ENCODE measurements at regions not wholly inside any gene's neighbourhood (a gene's known extent, or its start where the extent isn't known, plus 50 kb on each side); places are given as distances from the start of the nearest gene placed in this dataset.
"Not testable (repeated sequence)": the region's sequence is repeated elsewhere in the genome, so short reads cannot be mapped to it uniquely, and the experiment has no call there.

DNA sequence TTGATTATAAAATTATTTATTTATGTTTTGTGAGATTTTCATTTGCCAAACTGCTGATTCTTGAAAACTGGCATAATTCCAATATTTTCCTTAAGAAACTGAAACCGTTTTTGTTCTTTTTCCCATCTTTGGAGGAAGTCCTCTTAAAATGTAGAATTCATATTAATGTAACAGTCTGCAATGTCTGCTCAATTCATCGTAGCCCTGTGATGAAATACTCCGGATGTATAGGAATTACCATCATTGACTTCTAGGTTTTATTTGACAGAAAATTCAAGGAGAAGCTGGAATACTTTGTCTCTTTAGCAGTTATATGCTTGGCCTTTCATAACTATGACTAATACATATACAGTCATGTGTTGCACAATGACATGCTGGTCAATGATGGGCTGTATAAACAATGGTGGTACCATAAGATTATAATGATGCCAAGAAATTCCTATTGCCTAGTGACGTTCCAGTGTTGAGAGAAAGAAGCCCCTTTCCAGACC, 185.0 kb upstream of the GPRIN3 start:
- Histone ChIP-seq H3K27ac (no peak overlapping the region), H3K4me1 (no peaks in the 10 kb centered on the region), H3K36me3 (no peaks in the 10 kb centered on the region), H3K4me3 (no peak overlapping the region), H3K9me3 (no peaks in the 10 kb centered on the region), H3K27me3 (no peaks in the 10 kb centered on the region)
- no peak for DNase-seq (ENCODE audit: low spot score in 2 of 2)
- TF ChIP-seq POLR2A (IDR thresholded peaks at IDR 0.05) (no peak), EP300 (IDR thresholded peaks at IDR 0.05) (no peak), POLR2AphosphoS5 (IDR thresholded peaks at IDR 0.05) (no peak)
- TF ChIP-seq, protein P1, sequence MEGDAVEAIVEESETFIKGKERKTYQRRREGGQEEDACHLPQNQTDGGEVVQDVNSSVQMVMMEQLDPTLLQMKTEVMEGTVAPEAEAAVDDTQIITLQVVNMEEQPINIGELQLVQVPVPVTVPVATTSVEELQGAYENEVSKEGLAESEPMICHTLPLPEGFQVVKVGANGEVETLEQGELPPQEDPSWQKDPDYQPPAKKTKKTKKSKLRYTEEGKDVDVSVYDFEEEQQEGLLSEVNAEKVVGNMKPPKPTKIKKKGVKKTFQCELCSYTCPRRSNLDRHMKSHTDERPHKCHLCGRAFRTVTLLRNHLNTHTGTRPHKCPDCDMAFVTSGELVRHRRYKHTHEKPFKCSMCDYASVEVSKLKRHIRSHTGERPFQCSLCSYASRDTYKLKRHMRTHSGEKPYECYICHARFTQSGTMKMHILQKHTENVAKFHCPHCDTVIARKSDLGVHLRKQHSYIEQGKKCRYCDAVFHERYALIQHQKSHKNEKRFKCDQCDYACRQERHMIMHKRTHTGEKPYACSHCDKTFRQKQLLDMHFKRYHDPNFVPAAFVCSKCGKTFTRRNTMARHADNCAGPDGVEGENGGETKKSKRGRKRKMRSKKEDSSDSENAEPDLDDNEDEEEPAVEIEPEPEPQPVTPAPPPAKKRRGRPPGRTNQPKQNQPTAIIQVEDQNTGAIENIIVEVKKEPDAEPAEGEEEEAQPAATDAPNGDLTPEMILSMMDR (IDR thresholded peaks at IDR 0.05) = no peak
- WGBS = 74% methylated on average over 4 of the region's 4 CpGs

DNA sequence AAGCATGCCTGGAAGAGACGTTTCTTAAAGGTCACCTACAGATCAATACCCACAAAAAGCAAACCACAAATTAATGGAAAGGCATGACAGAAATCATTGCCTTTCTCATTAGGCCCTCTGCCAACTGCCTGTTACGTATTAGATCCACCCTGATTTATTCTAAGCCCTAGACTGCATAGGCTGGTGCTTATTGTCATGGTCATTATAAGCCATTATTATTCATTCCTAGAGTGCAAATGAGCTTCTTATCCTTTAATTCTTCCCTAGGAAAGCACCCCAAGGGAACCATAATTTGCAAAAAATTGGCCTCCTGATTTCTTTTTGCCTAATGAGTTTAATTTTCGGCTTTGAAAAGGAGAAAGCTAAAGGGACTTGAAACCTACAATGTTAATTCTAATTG, 184.2 kb upstream of the GPRIN3 start:
- Histone ChIP-seq H3K4me3 (no peak overlapping the region), H3K4me1 (no peaks in the 10 kb centered on the region), H3K9me3 (no peaks in the 10 kb centered on the region), H3K27ac (no peak overlapping the region), H3K27me3 (no peaks in the 10 kb centered on the region), H3K36me3 (no peaks in the 10 kb centered on the region)
- no peak for DNase-seq (ENCODE audit: low spot score in 2 of 2)
- TF ChIP-seq POLR2A (IDR thresholded peaks at IDR 0.05) (no peak), EP300 (IDR thresholded peaks at IDR 0.05) (no peak), POLR2AphosphoS5 (IDR thresholded peaks at IDR 0.05) (no peak)
- TF ChIP-seq, protein P1 (IDR thresholded peaks at IDR 0.05) = no peak
- 43% methylated on average over 3 of the region's 3 CpGs for WGBS

DNA sequence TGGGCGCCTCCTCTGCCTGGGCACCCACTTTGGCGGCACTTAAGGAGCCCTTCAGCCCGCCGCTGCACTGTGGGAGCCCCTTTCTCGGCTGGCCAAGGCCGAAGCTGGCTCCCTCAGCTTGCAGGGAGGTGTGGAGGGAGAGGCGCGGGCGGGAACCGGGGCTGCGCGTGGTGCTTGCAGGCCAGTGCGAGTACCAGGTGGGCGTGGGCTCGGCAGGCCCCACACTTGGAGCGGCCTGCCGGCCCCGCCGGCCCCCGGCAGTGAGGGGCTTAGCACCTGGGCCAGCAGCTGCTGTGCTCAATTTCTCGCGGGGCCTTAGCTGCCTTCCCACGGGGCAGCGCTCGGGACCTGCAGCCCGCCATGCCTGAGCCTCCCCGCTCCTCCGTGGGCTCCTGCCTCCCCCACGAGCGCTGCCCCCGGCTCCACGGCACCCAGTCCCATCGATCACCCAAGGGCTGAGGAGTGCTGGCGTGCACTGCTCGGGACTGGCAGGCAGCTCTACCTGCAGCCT, 182.4 kb upstream of the GPRIN3 start:
- H3K9me3 ChIP-seq; H3K27ac ChIP-seq; H3K4me3 ChIP-seq; DNase-seq (ENCODE audit: low spot score in 2 of 2); H3K36me3 ChIP-seq; H3K4me1 ChIP-seq; H3K27me3 ChIP-seq: not testable (repeated sequence)
- WGBS = 95% methylated on average over 12 of the region's 35 CpGs

DNA sequence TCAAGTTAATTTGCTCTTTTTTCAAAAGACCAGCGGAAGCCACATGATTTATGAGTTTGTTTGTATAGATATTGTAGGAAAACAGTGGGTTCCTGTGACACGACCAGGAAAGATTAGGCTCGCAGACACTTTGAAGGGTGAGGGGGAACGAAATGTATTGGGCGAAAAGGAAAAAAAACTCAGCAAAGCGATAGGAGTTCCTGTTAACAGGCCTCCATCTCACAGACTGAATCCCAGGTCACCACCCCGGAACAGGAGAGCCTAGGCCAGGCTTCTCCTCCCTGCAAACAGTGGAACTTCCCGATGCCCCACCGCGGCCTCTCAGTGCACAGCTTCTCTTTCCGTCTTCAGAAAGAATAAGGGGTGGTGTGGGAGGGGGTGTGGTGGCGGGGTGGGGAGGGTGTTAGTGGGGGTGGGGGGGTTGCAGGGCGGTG, 181.8 kb upstream of the GPRIN3 start:
- no peaks in the 10 kb centered on the region for H3K36me3 ChIP-seq
- TF ChIP-seq, protein P1 (IDR thresholded peaks at IDR 0.05) = no peak
- TF ChIP-seq POLR2AphosphoS5 (IDR thresholded peaks at IDR 0.05) = no peak
- no peak for TF ChIP-seq EP300 (IDR thresholded peaks at IDR 0.05)
- no peak for DNase-seq (ENCODE audit: low spot score in 2 of 2)
- no peaks in the 10 kb centered on the region for H3K9me3 ChIP-seq
- WGBS = 80% methylated on average over 11 of the region's 13 CpGs
- H3K27me3 ChIP-seq = no peaks in the 10 kb centered on the region
- H3K27ac ChIP-seq = no peak overlapping the region
- no peaks in the 10 kb centered on the region for H3K4me1 ChIP-seq
- no peak overlapping the region for H3K4me3 ChIP-seq

DNA sequence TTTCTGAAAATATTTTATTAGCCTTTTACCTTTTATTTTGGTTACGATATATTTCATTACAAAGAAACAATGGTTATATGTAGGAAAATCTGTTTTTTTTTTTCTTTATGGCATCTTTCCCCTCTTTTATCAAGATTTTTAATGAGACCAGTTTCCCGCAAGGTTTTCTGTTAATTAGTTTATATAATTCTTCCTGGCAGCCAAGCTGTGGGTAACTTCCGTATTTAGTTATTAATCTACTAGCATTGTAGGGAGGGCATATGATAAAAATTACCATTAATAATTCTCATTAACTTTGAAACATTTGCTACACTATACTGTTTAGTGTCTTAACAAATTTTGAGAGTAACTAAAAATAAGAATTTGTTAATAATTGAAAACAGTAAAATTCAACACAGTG, 181.1 kb upstream of the GPRIN3 start:
- no peak for DNase-seq (ENCODE audit: low spot score in 2 of 2)
- no peaks in the 10 kb centered on the region for H3K36me3 ChIP-seq
- H3K27me3 ChIP-seq = no peaks in the 10 kb centered on the region
- no peaks in the 10 kb centered on the region for H3K9me3 ChIP-seq
- WGBS = 79% methylated on average over 3 of the region's 3 CpGs
- no peaks in the 10 kb centered on the region for H3K4me1 ChIP-seq
- TF ChIP-seq, protein P1 (IDR thresholded peaks at IDR 0.05) = no peak
- TF ChIP-seq EP300 (IDR thresholded peaks at IDR 0.05) (no peak), POLR2A (IDR thresholded peaks at IDR 0.05) (no peak), POLR2AphosphoS5 (IDR thresholded peaks at IDR 0.05) (no peak)
- no peak overlapping the region for H3K4me3 ChIP-seq
- no peak overlapping the region for H3K27ac ChIP-seq

DNA sequence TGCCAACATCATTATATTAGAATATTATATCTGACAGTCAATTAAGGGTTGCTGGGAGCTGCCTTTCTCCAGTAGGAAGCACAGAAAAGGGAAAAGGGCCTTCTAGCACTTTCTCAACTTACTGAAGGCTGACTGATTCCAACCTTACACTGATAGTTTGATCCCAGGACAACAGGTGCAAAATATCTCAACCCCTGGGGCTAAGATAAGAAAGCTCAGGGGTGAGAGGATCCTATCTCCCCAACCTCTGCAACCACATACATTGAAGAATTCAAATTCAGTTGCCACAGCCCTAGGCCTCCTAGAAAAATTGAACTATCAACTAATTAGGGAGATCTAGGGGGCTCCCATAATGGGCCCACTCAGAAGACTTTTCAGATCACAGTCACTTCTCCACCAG, 179.1 kb upstream of the GPRIN3 start:
- no peak for DNase-seq (ENCODE audit: low spot score in 2 of 2)
- Histone ChIP-seq H3K27ac (no peak overlapping the region), H3K36me3 (no peaks in the 10 kb centered on the region), H3K9me3 (no peaks in the 10 kb centered on the region), H3K4me1 (no peaks in the 10 kb centered on the region), H3K27me3 (no peaks in the 10 kb centered on the region), H3K4me3 (no peak overlapping the region)
- no peak for TF ChIP-seq POLR2A (IDR thresholded peaks at IDR 0.05)
- no peak for TF ChIP-seq EP300 (IDR thresholded peaks at IDR 0.05)
- TF ChIP-seq, protein P1 (IDR thresholded peaks at IDR 0.05) = no peak
- TF ChIP-seq POLR2AphosphoS5 (IDR thresholded peaks at IDR 0.05) = no peak
